SK-N-SH treated with all-trans-retinoic acid at 6 μM for 48 hours (cell line): ENCODE measurements at regions not wholly inside any gene's neighbourhood (a gene's known extent, or its start where the extent isn't known, plus 50 kb on each side); places are given as distances from the start of the nearest gene placed in this dataset.

Source experiments
- ATAC-seq: fragments of 200-7000 bp; cut with Tn5 transposase; 3 replicates; pipeline ENCODE4 v1.9.1; 2020; ENCODE audit warnings: mild to moderate bottlenecking, moderate library complexity
- BACH2 ChIP-seq: fragments of 250-450 bp; sonication (Bioruptor Pico); IDR thresholded peaks from 2 replicates; pipeline ENCODE4 v1.9.0; 2021; ENCODE audit warnings: mild to moderate bottlenecking, borderline replicate concordance
- CREB5 ChIP-seq: fragments of 250-450 bp; sonication (Bioruptor Pico); IDR thresholded peaks from 2 replicates; pipeline ENCODE4 v1.5.1; 2020; ENCODE audit warnings: low read depth, mild to moderate bottlenecking, moderate library complexity
- CSDC2 ChIP-seq: fragments of 250-450 bp; sonication (Bioruptor Pico); IDR thresholded peaks from 2 replicates; pipeline ENCODE4 v1.5.0; 2020; ENCODE audit warnings: mild to moderate bottlenecking, moderate library complexity
- CSRNP3 ChIP-seq: fragments of 250-450 bp; sonication (Bioruptor Pico); IDR thresholded peaks from 2 replicates; pipeline ENCODE4 v1.5.1; 2021; ENCODE audit warnings: mild to moderate bottlenecking, moderate library complexity
- ESRRG ChIP-seq: fragments of 250-450 bp; sonication (Bioruptor Pico); IDR thresholded peaks from 2 replicates; pipeline ENCODE4 v1.6.1; 2021; ENCODE audit warnings: mild to moderate bottlenecking
- GLIS3 ChIP-seq: fragments of 250-450 bp; sonication (Bioruptor Pico); IDR thresholded peaks from 2 replicates; pipeline ENCODE4 v1.5.0; 2020; ENCODE audit warnings: mild to moderate bottlenecking, moderate library complexity
- PATZ1 ChIP-seq: fragments of 250-450 bp; sonication (Bioruptor Pico); IDR thresholded peaks from 2 replicates; pipeline ENCODE4 v1.8.0; 2020; ENCODE audit warnings: mild to moderate bottlenecking, moderate library complexity, borderline replicate concordance
- POU6F1 ChIP-seq: fragments of 250-450 bp; sonication (Bioruptor Pico); IDR thresholded peaks from 2 replicates; pipeline ENCODE4 v1.8.0; 2021; ENCODE audit warnings: low read depth, mild to moderate bottlenecking, moderate library complexity, borderline replicate concordance
- PPARA ChIP-seq: fragments of 250-450 bp; sonication (Bioruptor Pico); IDR thresholded peaks from 2 replicates; pipeline ENCODE4 v1.5.0; 2020; ENCODE audit warnings: mild to moderate bottlenecking, borderline replicate concordance
- RARB ChIP-seq: fragments of 250-450 bp; sonication (Bioruptor Pico); IDR thresholded peaks from 2 replicates; pipeline ENCODE4 v1.8.0; 2021; ENCODE audit warnings: mild to moderate bottlenecking, moderate library complexity
- SNAI2 ChIP-seq: fragments of 250-450 bp; sonication (Bioruptor Pico); IDR thresholded peaks from 2 replicates; pipeline ENCODE4 v1.5.0; 2020; ENCODE audit warnings: mild to moderate bottlenecking, moderate library complexity
- TCF4 ChIP-seq: fragments of 250-450 bp; sonication (Bioruptor Pico); IDR thresholded peaks from 2 replicates; pipeline ENCODE4 v1.8.0; 2021; ENCODE audit warnings: mild to moderate bottlenecking, moderate library complexity, borderline replicate concordance
- TOX ChIP-seq: fragments of 250-450 bp; sonication (Bioruptor Pico); IDR thresholded peaks from 2 replicates; pipeline ENCODE4 v1.8.0; 2021; ENCODE audit warnings: mild to moderate bottlenecking, moderate library complexity, borderline replicate concordance
- TSHZ2 ChIP-seq: fragments of 250-450 bp; sonication (Bioruptor Pico); IDR thresholded peaks from 2 replicates; pipeline ENCODE4 v1.5.0; 2020; ENCODE audit warnings: mild to moderate bottlenecking, moderate library complexity
- ZFP3 ChIP-seq: fragments of 250-450 bp; sonication (Bioruptor Pico); IDR thresholded peaks from 2 replicates; pipeline ENCODE4 v1.5.0; 2020; ENCODE audit warnings: mild to moderate bottlenecking, moderate library complexity
- ZFP30 ChIP-seq: fragments of 450-650 bp; formaldehyde crosslinking; IDR thresholded peaks from 2 replicates; pipeline ENCODE4 v1.5.0; 2022; ENCODE audit warnings: mild to moderate bottlenecking, moderate library complexity
- ZNF565 ChIP-seq: fragments of 450-650 bp; formaldehyde crosslinking; conservative IDR thresholded peaks from 2 replicates; pipeline ENCODE4 v1.5.0; 2020; ENCODE audit warnings: low read depth, mild to moderate bottlenecking, moderate library complexity
- ZNF70 ChIP-seq: fragments of 450-650 bp; formaldehyde crosslinking; IDR thresholded peaks from 2 replicates; pipeline ENCODE4 v1.5.0; 2020; ENCODE audit warnings: mild to moderate bottlenecking, moderate library complexity

- TF ChIP-seq RARB (CRISPR knock-in tag) (no peak), ZNF565 (CRISPR knock-in tag) (no peak), PPARA (no peak), ESRRG (no peak), CREB5 (CRISPR knock-in tag) (no peak), POU6F1 (CRISPR knock-in tag) (no peak), ZFP3 (CRISPR knock-in tag) (no peak), CSDC2 (no peak), TCF4 (CRISPR knock-in tag) (no peak), SNAI2 (no peak), GLIS3 (no peak), TOX (CRISPR knock-in tag) (no peak), ZNF70 (CRISPR knock-in tag) (no peak)
- ATAC-seq = no peak
These were observed 333.3 kb upstream of the KYNU start for GRCh38 chr2:142544173-142544572.

GRCh38 chr2:142542431-142542910 is 335.0 kb upstream of the KYNU start:
- ATAC-seq = no peak

More at GRCh38 chr2:142542431-142542910, 335.0 kb upstream of the KYNU start:
- TF ChIP-seq ESRRG (no peak), ZFP3 (CRISPR knock-in tag) (no peak), CSDC2 (no peak), TOX (CRISPR knock-in tag) (no peak), TSHZ2 (CRISPR knock-in tag) (no peak), PATZ1 (CRISPR knock-in tag) (no peak), TCF4 (CRISPR knock-in tag) (no peak), CREB5 (CRISPR knock-in tag) (no peak), CSRNP3 (no peak), ZFP30 (CRISPR knock-in tag) (no peak), SNAI2 (no peak), ZNF565 (CRISPR knock-in tag) (no peak), BACH2 (CRISPR knock-in tag) (no peak)
- TF ChIP-seq, all 23 proteins: peak for 0
